OCI-LY3 (cell line): ENCODE measurements at regions not wholly inside any gene's neighbourhood (a gene's known extent, or its start where the extent isn't known, plus 50 kb on each side); places are given as distances from the start of the nearest gene placed in this dataset.

Experiments
- CTCF ChIP-seq: fragments of 200-600, 300-600 bp; sonication (generic); IDR thresholded peaks from 2 replicates; pipeline ENCODE4 v1.5.1; 2014; ENCODE audit warnings: antibody characterized with exemption, low read length, low read depth
- EZH2phosphoT487 ChIP-seq: fragments of 200-600 bp; shearing (Covaris generic); IDR thresholded peaks from 2 replicates; pipeline ENCODE4 v1.6.1; 2018; ENCODE audit warnings: antibody characterized with exemption, mixed run types, low read depth

GRCh38 chr12:65640489-65640901, 183.8 kb upstream of the HMGA2 start:
- TF ChIP-seq CTCF (no peak), EZH2phosphoT487 (no peak)
